Heart left ventricle (tissue), 13 donors: ENCODE measurements at regions not wholly inside any gene's neighbourhood (a gene's known extent, or its start where the extent isn't known, plus 50 kb on each side); places are given as distances from the start of the nearest gene placed in this dataset.

Source experiments
- POLR2A ChIP-seq, 2 donors: fragments of 450-650 bp; IDR thresholded peaks; one replicate each; pipeline ENCODE4 v1.6.1; 2017; ENCODE audit warnings: antibody characterized with exemption in 2 of 2, mild to moderate bottlenecking in 2 of 2, moderate library complexity in 2 of 2
- TF ChIP-seq, protein P1 (sequence below), 12 donors: fragments of 200-600 bp; sonication (generic) in 4 of 12; IDR thresholded peaks; one replicate each; pipeline versions ENCODE4 v1.5.0 to v1.8.0; 2018 to 2022; ENCODE audit warnings: antibody characterized with exemption in 12 of 12, mild to moderate bottlenecking in 5 of 12
- donor health status: ischemic (EF 13 %, LVEDD 7.1; RV severe dilation, severe dysfunction).
- donor health status: DM: no; HTN: yes; CAD: no.
- donor health status: DM: no; HTN: no; CAD: no.
- donor health status: ischemic (EF 25% LVEDD 6.9; RV normal size, moderate dysfunction).
- donor health status: ischemic (EF 25% LVEDD 5.7; RV mildly dilated, moderate dysfunction).
- donor health status: ischemic (EF 35%, LVEDD 5.7; RV mildly dilated, moderate dysfunction).
- donor health status: nonischemic (EF 11% LVEDD 7.7; RV severe dilation, severe dysfunction).
- donor health status: DM: yes; HTN: yes; CAD: no.
- donor health status: PGD.
- donor health status: ischemic (EF 29% LVEDD 5.4; RV normal size, mild dysfunction).
- donor health status: nonischemic (EF 23%, LVEDD 6.1; RV moderate dilation, normal function).

DNA sequence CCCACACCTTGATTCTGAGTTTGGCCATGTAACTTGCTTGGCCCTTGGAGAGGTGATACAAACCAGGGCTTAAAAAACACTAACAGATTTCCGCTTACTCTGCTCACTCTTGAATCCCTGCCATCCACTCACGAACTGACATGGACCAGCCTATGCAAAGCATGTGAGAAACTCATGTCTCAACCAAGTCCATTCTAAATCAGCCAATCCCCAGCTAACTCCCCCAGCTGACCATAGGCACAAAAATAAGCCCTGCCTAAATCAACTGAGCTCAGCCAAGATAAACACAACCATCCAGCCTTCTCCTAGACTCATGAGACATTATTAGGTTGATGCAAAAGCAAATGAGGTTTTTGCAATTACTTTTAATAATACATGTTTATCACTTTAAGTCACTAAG lies 353.9 kb upstream of the TBX3 start:
- TF ChIP-seq, protein P1, sequence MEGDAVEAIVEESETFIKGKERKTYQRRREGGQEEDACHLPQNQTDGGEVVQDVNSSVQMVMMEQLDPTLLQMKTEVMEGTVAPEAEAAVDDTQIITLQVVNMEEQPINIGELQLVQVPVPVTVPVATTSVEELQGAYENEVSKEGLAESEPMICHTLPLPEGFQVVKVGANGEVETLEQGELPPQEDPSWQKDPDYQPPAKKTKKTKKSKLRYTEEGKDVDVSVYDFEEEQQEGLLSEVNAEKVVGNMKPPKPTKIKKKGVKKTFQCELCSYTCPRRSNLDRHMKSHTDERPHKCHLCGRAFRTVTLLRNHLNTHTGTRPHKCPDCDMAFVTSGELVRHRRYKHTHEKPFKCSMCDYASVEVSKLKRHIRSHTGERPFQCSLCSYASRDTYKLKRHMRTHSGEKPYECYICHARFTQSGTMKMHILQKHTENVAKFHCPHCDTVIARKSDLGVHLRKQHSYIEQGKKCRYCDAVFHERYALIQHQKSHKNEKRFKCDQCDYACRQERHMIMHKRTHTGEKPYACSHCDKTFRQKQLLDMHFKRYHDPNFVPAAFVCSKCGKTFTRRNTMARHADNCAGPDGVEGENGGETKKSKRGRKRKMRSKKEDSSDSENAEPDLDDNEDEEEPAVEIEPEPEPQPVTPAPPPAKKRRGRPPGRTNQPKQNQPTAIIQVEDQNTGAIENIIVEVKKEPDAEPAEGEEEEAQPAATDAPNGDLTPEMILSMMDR (IDR thresholded peaks at IDR 0.05), result no peak
- TF ChIP-seq POLR2A (IDR thresholded peaks at IDR 0.05), result no peak
